ENCODE measurements at regions not wholly inside any gene's neighbourhood (a gene's known extent, or its start where the extent isn't known, plus 50 kb on each side); places are given as distances from the start of the nearest gene placed in this dataset.

- DNase-seq (no peak), ATAC-seq (no peak)
- TF ChIP-seq, protein P1, sequence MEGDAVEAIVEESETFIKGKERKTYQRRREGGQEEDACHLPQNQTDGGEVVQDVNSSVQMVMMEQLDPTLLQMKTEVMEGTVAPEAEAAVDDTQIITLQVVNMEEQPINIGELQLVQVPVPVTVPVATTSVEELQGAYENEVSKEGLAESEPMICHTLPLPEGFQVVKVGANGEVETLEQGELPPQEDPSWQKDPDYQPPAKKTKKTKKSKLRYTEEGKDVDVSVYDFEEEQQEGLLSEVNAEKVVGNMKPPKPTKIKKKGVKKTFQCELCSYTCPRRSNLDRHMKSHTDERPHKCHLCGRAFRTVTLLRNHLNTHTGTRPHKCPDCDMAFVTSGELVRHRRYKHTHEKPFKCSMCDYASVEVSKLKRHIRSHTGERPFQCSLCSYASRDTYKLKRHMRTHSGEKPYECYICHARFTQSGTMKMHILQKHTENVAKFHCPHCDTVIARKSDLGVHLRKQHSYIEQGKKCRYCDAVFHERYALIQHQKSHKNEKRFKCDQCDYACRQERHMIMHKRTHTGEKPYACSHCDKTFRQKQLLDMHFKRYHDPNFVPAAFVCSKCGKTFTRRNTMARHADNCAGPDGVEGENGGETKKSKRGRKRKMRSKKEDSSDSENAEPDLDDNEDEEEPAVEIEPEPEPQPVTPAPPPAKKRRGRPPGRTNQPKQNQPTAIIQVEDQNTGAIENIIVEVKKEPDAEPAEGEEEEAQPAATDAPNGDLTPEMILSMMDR (IDR thresholded peaks at IDR 0.05), result no peak
- intact Hi-C loops (cut with micrococcal nuclease), result no loop called here
- Mint-ChIP-seq H3K27ac (no peak overlapping the region), H3K4me1 (ENCODE audit: low read depth) (no peaks in the 10 kb centered on the region), H3K9me3 (no peaks in the 10 kb centered on the region), H3K36me3 (ENCODE audit: low read depth) (no peaks in the 10 kb centered on the region), H3K4me3 (no peak overlapping the region), H3K27me3 (no peaks in the 10 kb centered on the region)
- POLR2A ChIA-PET, result no interaction called here
- CTCF ChIA-PET, result no interaction called here
These were observed 192.7 kb upstream of the NWD2 start for GRCh38 chr4:37051866-37052265.

DNA sequence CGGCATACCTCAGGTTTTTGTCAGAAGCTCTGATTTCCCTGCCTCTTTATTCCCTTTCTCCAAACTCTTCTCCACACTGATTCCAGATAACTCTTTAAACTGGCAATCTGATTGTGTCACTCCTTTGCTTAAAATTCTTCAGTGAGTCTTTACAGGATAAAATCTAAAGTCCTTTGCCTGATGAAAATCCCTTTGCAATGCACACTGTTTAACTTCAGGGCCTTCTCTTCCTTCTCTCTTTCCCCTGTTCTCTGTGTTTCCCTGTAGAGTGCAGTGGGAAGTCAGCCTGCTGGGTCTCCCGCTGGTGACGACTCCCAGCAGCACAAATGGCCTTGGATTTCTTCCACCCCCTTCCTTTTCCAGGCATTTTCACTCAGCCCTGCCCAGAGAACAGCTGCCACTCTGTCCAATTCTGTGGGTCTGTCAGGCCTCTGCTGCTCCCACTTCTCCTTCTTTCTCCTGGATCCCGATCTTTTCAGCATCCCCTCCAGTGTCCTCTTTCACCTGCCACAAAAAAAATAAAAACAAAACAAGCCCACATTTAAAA, 189.9 kb upstream of the NWD2 start:
- DNase-seq (no peak), ATAC-seq (no peak)
- ChIA-PET POLR2A (no interaction called here), CTCF (no interaction called here)
- Mint-ChIP-seq H3K9me3 (no peaks in the 10 kb centered on the region), H3K27ac (no peak overlapping the region), H3K4me1 (ENCODE audit: low read depth) (no peaks in the 10 kb centered on the region), H3K36me3 (ENCODE audit: low read depth) (no peaks in the 10 kb centered on the region), H3K4me3 (no peak overlapping the region), H3K27me3 (no peaks in the 10 kb centered on the region)
- intact Hi-C loops (cut with micrococcal nuclease), result no loop called here
- TF ChIP-seq, protein P1 (IDR thresholded peaks at IDR 0.05), result no peak

- no peak overlapping the region for H3K27ac Mint-ChIP-seq
- ATAC-seq, result no peak
- CTCF ChIA-PET, result no interaction called here
- DNase-seq, result no peak
- H3K36me3 Mint-ChIP-seq (ENCODE audit: low read depth), result no peaks in the 10 kb centered on the region
- H3K4me1 Mint-ChIP-seq (ENCODE audit: low read depth), result no peaks in the 10 kb centered on the region
- no peaks in the 10 kb centered on the region for H3K9me3 Mint-ChIP-seq
- H3K4me3 Mint-ChIP-seq, result no peak overlapping the region
- TF ChIP-seq, protein P1 (IDR thresholded peaks at IDR 0.05), result no peak
- intact Hi-C loops (cut with micrococcal nuclease), result no loop called here
- H3K27me3 Mint-ChIP-seq, result no peaks in the 10 kb centered on the region
- POLR2A ChIA-PET, result no interaction called here
These were observed 185.7 kb upstream of the NWD2 start for GRCh38 chr4:37058826-37059225.

DNA sequence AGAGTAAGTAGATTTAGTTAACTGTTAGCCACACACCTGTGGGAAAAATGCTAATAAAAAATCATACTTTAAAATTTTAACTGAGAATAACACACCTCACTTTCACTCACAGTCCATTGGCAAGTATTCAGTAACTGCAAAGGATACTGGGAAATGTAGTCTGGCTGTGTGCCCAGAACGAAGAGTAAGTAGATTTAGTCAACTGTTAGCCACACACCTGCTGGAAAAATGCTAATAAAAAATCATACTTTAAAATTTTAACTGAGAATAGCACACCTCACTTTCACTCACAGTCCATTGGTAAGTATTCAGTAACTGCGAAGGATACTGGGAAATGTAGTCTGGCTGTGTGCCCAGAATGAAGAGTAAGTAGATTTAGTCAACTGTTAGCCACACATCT, 178.4 kb upstream of the NWD2 start:
- ChIA-PET CTCF (interaction anchor here (1.3 kb wide), 1 partner anchor 18 kb away, joined by 3 read pairs; no protein-coding TSS in a partner anchor), POLR2A (no interaction called here)
- Mint-ChIP-seq H3K4me1 (ENCODE audit: low read depth) (no peaks in the 10 kb centered on the region), H3K36me3 (ENCODE audit: low read depth) (no peaks in the 10 kb centered on the region), H3K4me3 (no peak overlapping the region), H3K27ac (no peak overlapping the region), H3K27me3 (no peaks in the 10 kb centered on the region), H3K9me3 (no peaks in the 10 kb centered on the region)
- TF ChIP-seq, protein P1 (IDR thresholded peaks at IDR 0.05), result no peak
- DNase-seq (no peak), ATAC-seq (no peak)
- intact Hi-C loops (cut with micrococcal nuclease), result no loop called here

- TF ChIP-seq, protein P1 (IDR thresholded peaks at IDR 0.05), result no peak
- ATAC-seq (no peak), DNase-seq (peak; percentile 10)
- CTCF ChIA-PET, result interaction anchor here (0.9 kb wide), 1 partner anchor 12 kb away, joined by 4 read pairs; no protein-coding TSS in a partner anchor
- Mint-ChIP-seq H3K27ac (no peak overlapping the region), H3K27me3 (no peaks in the 10 kb centered on the region), H3K36me3 (ENCODE audit: low read depth) (no peaks in the 10 kb centered on the region), H3K4me3 (no peak overlapping the region), H3K9me3 (peaks cover 6% of the 10 kb centered on the region), H3K4me1 (ENCODE audit: low read depth) (peaks cover 4% of the 10 kb centered on the region)
- intact Hi-C loops (cut with micrococcal nuclease), result no loop called here
- POLR2A ChIA-PET, result no interaction called here
These were observed 176.0 kb upstream of the NWD2 start for GRCh38 chr4:37068580-37068979.
